Fibroblast of skin of scalp (primary cell): ENCODE measurements at regions not wholly inside any gene's neighbourhood (a gene's known extent, or its start where the extent isn't known, plus 50 kb on each side); places are given as distances from the start of the nearest gene placed in this dataset.
"Not testable (repeated sequence)": the region's sequence is repeated elsewhere in the genome, so short reads cannot be mapped to it uniquely, and the experiment has no call there.

ENCODE experiments used
- DNase-seq: peaks from one replicate; pipeline ENCODE4 v3.0.0-alpha.2; 2013

- DNase-seq, result no peak
Measured at GRCh38 chr1:105210747-105211146, 1461.0 kb downstream of the AMY1C start.

- no peak for DNase-seq
Measured at GRCh38 chr1:105231378-105231777, 1481.7 kb downstream of the AMY1C start.

GRCh38 chr1:105243411-105243810, 1493.7 kb downstream of the AMY1C start:
- DNase-seq, result no peak

- DNase-seq, result no peak
Measured at GRCh38 chr1:105243969-105244368, 1494.3 kb downstream of the AMY1C start.

- DNase-seq, result no peak
Measured at GRCh38 chr1:105254906-105255305, 1505.2 kb downstream of the AMY1C start.

DNA sequence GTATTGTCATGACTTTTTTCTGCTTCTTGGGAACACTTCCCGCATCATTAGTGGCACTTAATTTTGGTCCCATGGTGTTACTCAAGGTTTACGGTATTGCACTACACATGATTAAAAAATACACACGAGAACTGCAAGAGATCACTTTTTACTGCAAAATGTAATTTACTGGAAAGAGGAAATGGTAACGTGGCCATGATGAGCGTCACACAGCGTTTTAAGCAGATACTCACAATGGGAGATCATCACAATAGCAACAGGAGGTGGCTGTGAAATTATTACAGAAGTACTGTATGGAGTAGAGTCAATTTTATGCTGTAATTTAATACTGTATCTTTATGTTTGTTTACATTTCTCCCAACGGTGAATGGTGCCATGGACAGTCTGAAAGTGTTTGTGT, 1510.3 kb downstream of the AMY1C start:
- no peak for DNase-seq

DNA sequence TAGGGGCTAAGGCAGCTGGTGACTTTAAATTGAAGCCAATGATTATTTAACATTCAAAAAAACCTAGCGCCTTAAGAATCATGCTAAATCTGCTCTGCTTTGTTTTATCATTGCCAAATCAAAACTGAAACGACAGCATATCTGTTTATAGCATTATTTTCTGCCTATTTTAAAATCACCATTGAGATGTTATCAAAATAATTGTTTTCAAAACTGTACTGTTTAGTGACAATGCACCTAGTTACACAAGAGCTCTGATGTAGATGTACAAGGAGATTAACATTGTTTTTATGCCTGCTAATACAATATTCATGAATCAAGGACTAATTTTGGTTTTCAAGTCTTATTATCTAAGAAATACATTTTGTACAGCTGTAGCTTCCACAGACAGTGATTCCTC, 1521.3 kb downstream of the AMY1C start:
- no peak for DNase-seq

GRCh38 chr1:105272376-105272775, 1522.7 kb downstream of the AMY1C start:
- DNase-seq, result not testable (repeated sequence)

DNA sequence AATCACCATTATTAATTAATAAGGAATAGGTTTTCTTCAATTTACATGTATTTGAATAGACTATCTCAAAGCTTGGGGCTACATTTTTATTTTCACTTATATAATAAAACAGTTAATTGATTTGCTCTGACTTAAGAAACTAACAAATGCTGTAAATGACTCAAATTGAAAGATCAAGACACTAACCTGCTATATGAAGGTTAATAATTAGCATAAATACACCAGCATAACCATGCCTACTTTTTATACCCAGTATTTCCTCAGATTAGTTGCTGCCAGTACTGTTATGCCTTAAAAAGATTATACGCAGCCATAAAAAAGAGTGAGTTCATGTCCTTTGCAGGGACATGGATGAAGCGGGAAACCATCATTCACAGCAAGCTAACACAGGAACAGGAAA, 1545.1 kb downstream of the AMY1C start:
- no peak for DNase-seq

DNA sequence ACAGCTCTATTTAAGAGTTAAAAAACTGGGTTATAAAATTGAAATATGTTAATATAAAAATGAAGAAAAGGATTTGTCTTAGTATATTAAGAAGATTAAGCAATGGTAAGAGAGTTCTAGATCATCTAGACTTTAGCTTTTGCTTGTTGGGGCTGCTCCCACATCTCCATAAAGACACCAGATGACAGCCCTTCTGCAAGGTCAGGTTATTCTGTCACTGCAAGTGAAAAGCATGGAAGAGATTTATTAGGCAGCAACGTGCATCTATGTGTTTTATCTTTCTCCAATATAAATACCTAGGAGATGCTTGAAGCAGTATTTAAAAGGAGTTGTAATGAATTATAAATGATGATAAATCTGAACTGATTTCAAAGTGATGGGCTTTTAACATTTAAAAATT, 1560.4 kb downstream of the AMY1C start:
- no peak for DNase-seq

- DNase-seq, result no peak
Measured at GRCh38 chr1:105317976-105318375, 1568.3 kb downstream of the AMY1C start.

GRCh38 chr1:105326886-105327285, 1577.2 kb downstream of the AMY1C start:
- DNase-seq, result no peak

GRCh38 chr1:105337420-105337819, 1587.7 kb downstream of the AMY1C start:
- DNase-seq, result no peak

GRCh38 chr1:105343317-105343716, 1593.6 kb downstream of the AMY1C start:
- no peak for DNase-seq

DNA sequence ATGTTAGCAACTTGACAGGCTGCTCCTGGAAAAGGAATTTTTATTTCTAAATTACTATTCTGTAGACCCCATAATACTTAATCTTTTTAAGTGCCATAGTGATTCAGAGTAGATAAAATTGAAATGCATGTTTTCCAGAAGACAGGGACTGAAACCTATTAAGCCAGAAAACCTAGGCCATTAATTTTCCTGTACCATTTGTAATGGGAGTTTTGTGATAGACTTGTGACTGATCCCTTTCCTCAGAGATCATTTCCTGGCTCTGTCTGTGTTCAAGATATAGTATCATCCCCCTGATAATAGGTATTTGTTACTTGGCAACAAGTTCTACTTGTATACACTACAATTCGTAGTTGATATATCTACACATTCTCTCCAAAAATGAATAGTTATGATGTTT, 1609.8 kb downstream of the AMY1C start:
- no peak for DNase-seq

- DNase-seq, result no peak
Measured at GRCh38 chr1:105362438-105362837, 1612.7 kb downstream of the AMY1C start.

DNA sequence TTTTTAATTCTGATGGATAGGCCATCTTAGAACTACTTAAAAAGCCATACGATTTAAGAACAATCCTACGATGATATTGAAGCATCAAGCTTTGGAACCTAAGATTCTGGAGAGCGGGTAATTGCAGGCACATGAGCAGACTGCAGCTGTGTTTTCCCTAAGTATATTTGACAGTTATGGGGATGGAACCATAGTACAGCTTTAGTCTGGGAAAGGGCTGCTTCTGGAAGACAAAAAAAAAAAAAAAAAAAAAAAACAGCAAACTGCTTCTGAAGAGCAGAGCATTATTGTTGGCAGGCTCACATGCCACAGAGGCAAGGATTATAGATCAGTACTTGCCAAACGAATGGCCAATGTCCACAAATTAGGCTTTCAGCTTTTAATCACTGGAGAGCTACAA, 1618.7 kb downstream of the AMY1C start:
- no peak for DNase-seq

DNA sequence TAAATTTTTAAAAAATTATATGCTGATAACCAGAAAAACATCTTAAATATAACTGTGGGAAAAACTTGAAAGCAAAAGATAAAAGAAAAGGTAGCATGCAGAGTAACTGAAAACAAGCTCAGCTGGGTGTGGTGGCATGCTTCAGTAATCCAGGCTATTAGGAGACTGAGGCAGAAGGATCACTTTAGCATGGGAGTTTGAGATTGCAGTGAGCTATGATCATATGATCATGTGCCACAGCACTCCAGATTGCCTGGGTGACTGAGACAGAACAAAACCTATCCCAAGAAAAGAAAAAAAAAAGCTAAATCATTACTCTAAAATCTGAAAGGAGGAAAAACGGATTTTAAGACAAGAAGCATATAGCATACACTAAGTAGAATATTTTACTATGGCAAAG, 1624.0 kb downstream of the AMY1C start:
- no peak for DNase-seq

- DNase-seq, result no peak
Measured at GRCh38 chr1:105386489-105386888, 1636.8 kb downstream of the AMY1C start.

- no peak for DNase-seq
Measured at GRCh38 chr1:105396001-105396400, 1646.3 kb downstream of the AMY1C start.

- no peak for DNase-seq
Measured at GRCh38 chr1:105398909-105399308, 1649.2 kb downstream of the AMY1C start.

- DNase-seq, result no peak
Measured at GRCh38 chr1:105399716-105400115, 1650.0 kb downstream of the AMY1C start.

GRCh38 chr1:105416261-105416660, 1640.2 kb upstream of the PRMT6 start:
- DNase-seq, result no peak

DNA sequence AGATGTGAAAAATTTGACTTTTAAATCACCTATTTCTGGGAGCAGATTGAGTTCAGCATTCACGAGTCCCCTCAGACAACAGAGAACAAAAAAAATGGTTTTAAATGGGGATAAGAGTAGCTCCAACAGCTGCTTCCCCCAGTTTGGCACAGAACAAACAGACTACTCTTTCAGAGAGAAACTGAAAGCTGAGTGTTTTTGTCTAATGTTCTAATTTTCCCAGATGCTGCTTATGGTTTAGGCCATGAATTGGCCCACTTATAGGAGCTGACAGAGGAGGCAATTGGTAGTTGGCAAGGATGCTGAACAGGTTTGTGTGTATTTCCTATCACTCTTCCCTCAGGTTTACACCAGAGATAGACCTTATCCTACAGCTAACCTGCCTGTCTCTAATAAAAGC, 1637.4 kb upstream of the PRMT6 start:
- DNase-seq, result no peak

- DNase-seq, result no peak
Measured at GRCh38 chr1:105427543-105427942, 1628.9 kb upstream of the PRMT6 start.
